ENCODE measurements at regions not wholly inside any gene's neighbourhood (a gene's known extent, or its start where the extent isn't known, plus 50 kb on each side); places are given as distances from the start of the nearest gene placed in this dataset.
A peak's percentile ranks its signal among the peaks of the same experiment; 100 is the strongest.
"Not testable (repeated sequence)": the region's sequence is repeated elsewhere in the genome, so short reads cannot be mapped to it uniquely, and the experiment has no call there.

GRCh38 chr4:77352192-77352591, 195.2 kb downstream of the CCNG2 start:
- Histone ChIP-seq H3K36me3 (no peaks in the 10 kb centered on the region), H3K27me3 (no peaks in the 10 kb centered on the region), H3K4me3 (no peak overlapping the region), H3K9me3 (no peaks in the 10 kb centered on the region), H3K27ac (no peak overlapping the region), H3K4me1 (no peaks in the 10 kb centered on the region)
- intact Hi-C loops (cut with DNase I), result no loop called here
- TF ChIP-seq CTCF (IDR thresholded peaks at IDR 0.05), result no peak
- no peak for TF ChIP-seq POLR2AphosphoS5 (IDR thresholded peaks at IDR 0.05; ENCODE audit: insufficient read depth in 1 of 2, low read depth in 1 of 2)
- no peak for TF ChIP-seq POLR2A (IDR thresholded peaks at IDR 0.05)
- DNase-seq (ENCODE audit: extremely low spot score in 2 of 2), result no peak

GRCh38 chr4:77353724-77354315, 196.8 kb downstream of the CCNG2 start:
- intact Hi-C loops (cut with DNase I), result not testable (repeated sequence)

GRCh38 chr4:77354550-77354949, 197.5 kb downstream of the CCNG2 start:
- DNase-seq (ENCODE audit: extremely low spot score in 2 of 2), result no peak
- TF ChIP-seq POLR2AphosphoS5 (IDR thresholded peaks at IDR 0.05; ENCODE audit: insufficient read depth in 1 of 2, low read depth in 1 of 2), result no peak
- TF ChIP-seq CTCF (IDR thresholded peaks at IDR 0.05), result no peak
- TF ChIP-seq POLR2A (IDR thresholded peaks at IDR 0.05), result no peak
- Histone ChIP-seq H3K9me3 (no peaks in the 10 kb centered on the region), H3K27me3 (no peaks in the 10 kb centered on the region), H3K27ac (no peak overlapping the region), H3K4me1 (no peaks in the 10 kb centered on the region), H3K4me3 (no peak overlapping the region), H3K36me3 (no peaks in the 10 kb centered on the region)
- intact Hi-C loops (cut with DNase I), result no loop called here

More at GRCh38 chr4:77353724-77354315, 196.8 kb downstream of the CCNG2 start:
- not testable (repeated sequence) for H3K27me3 ChIP-seq; H3K4me1 ChIP-seq; DNase-seq (ENCODE audit: extremely low spot score in 2 of 2); H3K36me3 ChIP-seq; H3K9me3 ChIP-seq; H3K4me3 ChIP-seq; H3K27ac ChIP-seq

- Histone ChIP-seq H3K27me3 (no peaks in the 10 kb centered on the region), H3K36me3 (no peaks in the 10 kb centered on the region), H3K27ac (no peak overlapping the region), H3K4me1 (no peaks in the 10 kb centered on the region), H3K4me3 (no peak overlapping the region), H3K9me3 (no peaks in the 10 kb centered on the region)
- intact Hi-C loops (cut with DNase I), result no loop called here
- TF ChIP-seq POLR2AphosphoS5 (IDR thresholded peaks at IDR 0.05; ENCODE audit: insufficient read depth in 1 of 2, low read depth in 1 of 2), result no peak
- TF ChIP-seq POLR2A (IDR thresholded peaks at IDR 0.05), result no peak
- TF ChIP-seq CTCF (IDR thresholded peaks at IDR 0.05), result no peak
- no peak for DNase-seq (ENCODE audit: extremely low spot score in 2 of 2)
Measured at GRCh38 chr4:77355731-77356130, 198.7 kb downstream of the CCNG2 start.

GRCh38 chr4:77358315-77358928, 201.4 kb downstream of the CCNG2 start:
- no peaks in the 10 kb centered on the region for H3K4me1 ChIP-seq
- intact Hi-C loops (cut with DNase I), result no loop called here
- DNase-seq (ENCODE audit: extremely low spot score in 2 of 2), result no peak
- H3K27me3 ChIP-seq, result no peaks in the 10 kb centered on the region
- TF ChIP-seq CTCF (IDR thresholded peaks at IDR 0.05) (peak in 2 of 3 experiments; percentile 19 to 25), POLR2A (IDR thresholded peaks at IDR 0.05) (no peak)
- no peaks in the 10 kb centered on the region for H3K36me3 ChIP-seq
- no peaks in the 10 kb centered on the region for H3K9me3 ChIP-seq
- no peak overlapping the region for H3K27ac ChIP-seq
- H3K4me3 ChIP-seq, result no peak overlapping the region

Data from vagina (tissue), 2 donors.